Brain microvascular endothelial cell (primary cell): ENCODE measurements at regions not wholly inside any gene's neighbourhood (a gene's known extent, or its start where the extent isn't known, plus 50 kb on each side); places are given as distances from the start of the nearest gene placed in this dataset.

Experiments used
- DNase-seq: peaks from one replicate; pipeline ENCODE4 v3.0.0-alpha.2; 2020
- H3K27ac ChIP-seq: fragments of 250-450 bp; sonication (Bioruptor Pico); 2 replicates; pipeline ENCODE4 v1.5.1; 2020; ENCODE audit warnings: mild to moderate bottlenecking, moderate library complexity
- H3K27me3 ChIP-seq: fragments of 250-450 bp; sonication (Bioruptor Pico); replicated peaks from 2 replicates; pipeline ENCODE4 v1.5.1; 2020; ENCODE audit warnings: mild to moderate bottlenecking
- H3K36me3 ChIP-seq: fragments of 250-450 bp; sonication (Bioruptor Pico); replicated peaks from 2 replicates; pipeline ENCODE4 v1.5.1; 2020; ENCODE audit warnings: mild to moderate bottlenecking
- H3K4me3 ChIP-seq: 2 replicates; pipeline ENCODE4 v1.5.1; 2011; ENCODE audit warnings: low read depth, mild to moderate bottlenecking, control low read depth, low read length, moderate library complexity
- CTCF ChIP-seq: IDR thresholded peaks from 2 replicates; pipeline ENCODE4 v1.5.1; 2011; ENCODE audit warnings: low read depth, mild to moderate bottlenecking, moderate library complexity, low read length, control low read depth, inconsistent platforms; ENCODE audit errors: missing control alignments
- in situ Hi-C: cut with HindIII; loops from 2 replicates; pipeline ENCODE4 v1.10.0; 2017; ENCODE audit warnings: low sequenced_read_pairs, low pct_ligation_motif_present

- no peak for DNase-seq
- Histone ChIP-seq H3K4me3 (no peak overlapping the region), H3K27ac (no peak overlapping the region), H3K36me3 (no peaks in the 10 kb centered on the region), H3K27me3 (no peaks in the 10 kb centered on the region)
- in situ Hi-C loops, result loop anchor here (25.0 kb wide), 1 partner anchor 404 kb away; no protein-coding TSS in a partner anchor
- TF ChIP-seq CTCF, result no peak
Measured at GRCh38 chr1:98058676-98059075, 137.8 kb upstream of the DPYD start.

GRCh38 chr1:98057236-98057910 lies 136.5 kb upstream of the DPYD start:
- DNase-seq, result no peak
- H3K27me3 ChIP-seq, result no peaks in the 10 kb centered on the region
- H3K4me3 ChIP-seq, result no peak overlapping the region
- H3K27ac ChIP-seq, result no peak overlapping the region
- in situ Hi-C loops, result loop anchor here (25.0 kb wide), 1 partner anchor 405 kb away; no protein-coding TSS in a partner anchor
- H3K36me3 ChIP-seq, result no peaks in the 10 kb centered on the region
- TF ChIP-seq CTCF, result no peak

GRCh38 chr1:98056781-98057180 lies 135.9 kb upstream of the DPYD start:
- Histone ChIP-seq H3K27ac (no peak overlapping the region), H3K4me3 (no peak overlapping the region), H3K27me3 (no peaks in the 10 kb centered on the region), H3K36me3 (no peaks in the 10 kb centered on the region)
- in situ Hi-C loops, result loop anchor here (25.0 kb wide), 1 partner anchor 406 kb away; no protein-coding TSS in a partner anchor
- DNase-seq, result no peak
- TF ChIP-seq CTCF, result no peak

- H3K4me3 ChIP-seq, result no peak overlapping the region
- in situ Hi-C loops, result loop anchor here (25.0 kb wide), 1 partner anchor 407 kb away; no protein-coding TSS in a partner anchor
- no peaks in the 10 kb centered on the region for H3K36me3 ChIP-seq
- no peak for TF ChIP-seq CTCF
- DNase-seq, result no peak
- H3K27ac ChIP-seq, result no peak overlapping the region
- H3K27me3 ChIP-seq, result no peaks in the 10 kb centered on the region
Measured at GRCh38 chr1:98055457-98055856, 134.6 kb upstream of the DPYD start.

- Histone ChIP-seq H3K27ac (no peak overlapping the region), H3K27me3 (no peaks in the 10 kb centered on the region), H3K36me3 (no peaks in the 10 kb centered on the region), H3K4me3 (peak overlapping the region; percentile 56)
- DNase-seq, result no peak
- no peak for TF ChIP-seq CTCF
- in situ Hi-C loops, result loop anchor here (25.0 kb wide), 1 partner anchor 408 kb away; no protein-coding TSS in a partner anchor
Measured at GRCh38 chr1:98054786-98055185, 134.0 kb upstream of the DPYD start.

- no peak for TF ChIP-seq CTCF
- no peak for DNase-seq
- Histone ChIP-seq H3K27ac (no peak overlapping the region), H3K4me3 (peak overlapping the region; percentile 56), H3K36me3 (no peaks in the 10 kb centered on the region), H3K27me3 (no peaks in the 10 kb centered on the region)
- in situ Hi-C loops, result loop anchor here (25.0 kb wide), 1 partner anchor 408 kb away; no protein-coding TSS in a partner anchor
Measured at GRCh38 chr1:98054367-98054701, 133.5 kb upstream of the DPYD start.
